NOMO-1 treated with DMSO at 0.1 percent for 48 hours (cell line): ENCODE measurements at regions not wholly inside any gene's neighbourhood (a gene's known extent, or its start where the extent isn't known, plus 50 kb on each side); places are given as distances from the start of the nearest gene placed in this dataset.

ENCODE experiments used
- DNase-seq: peaks from one replicate; lab custom pipeline; 2025; ENCODE audit not compliant: unreplicated experiment; lab: John Stamatoyannopoulos, UW

DNA sequence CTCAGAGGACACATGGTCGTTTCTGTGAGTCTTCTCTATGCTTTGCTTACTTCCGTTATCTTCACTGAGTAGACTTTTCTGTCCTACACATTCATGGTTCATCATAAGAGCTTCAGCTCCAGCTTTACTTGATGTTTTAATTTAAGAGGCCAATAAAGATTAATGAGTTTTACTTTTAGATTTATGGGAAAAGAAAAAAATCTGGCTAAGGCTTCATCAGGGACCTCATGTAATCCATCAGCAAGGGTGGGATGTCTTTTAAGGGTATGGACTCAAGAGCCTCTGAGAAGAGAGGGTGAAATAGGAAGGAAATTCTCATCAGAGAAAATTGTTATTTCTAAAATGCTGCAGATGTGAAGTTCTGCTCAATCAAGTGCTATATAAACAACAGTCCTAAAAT, 963.0 kb upstream of the RAG2 start:
- DNase-seq: no peak

DNA sequence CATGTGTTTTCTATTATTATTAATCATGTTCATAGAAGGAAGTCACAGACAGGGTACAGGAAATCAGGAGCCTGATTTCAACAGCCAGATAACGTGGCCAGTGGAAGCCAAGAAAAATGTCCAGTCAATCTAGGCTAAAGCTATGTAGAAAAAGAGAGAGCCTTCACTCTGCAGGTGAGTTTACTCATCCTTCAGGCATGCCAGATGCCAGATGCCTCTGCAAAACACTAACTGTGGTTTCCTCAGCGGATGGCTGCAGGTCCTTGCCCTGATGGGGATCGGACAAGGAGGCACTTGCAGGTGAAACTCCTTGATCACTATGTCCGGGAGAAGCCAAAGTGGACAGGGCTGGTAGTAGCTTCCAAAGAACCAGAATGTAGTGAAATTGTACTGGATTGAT, 962.3 kb upstream of the RAG2 start:
- no peak for DNase-seq

DNA sequence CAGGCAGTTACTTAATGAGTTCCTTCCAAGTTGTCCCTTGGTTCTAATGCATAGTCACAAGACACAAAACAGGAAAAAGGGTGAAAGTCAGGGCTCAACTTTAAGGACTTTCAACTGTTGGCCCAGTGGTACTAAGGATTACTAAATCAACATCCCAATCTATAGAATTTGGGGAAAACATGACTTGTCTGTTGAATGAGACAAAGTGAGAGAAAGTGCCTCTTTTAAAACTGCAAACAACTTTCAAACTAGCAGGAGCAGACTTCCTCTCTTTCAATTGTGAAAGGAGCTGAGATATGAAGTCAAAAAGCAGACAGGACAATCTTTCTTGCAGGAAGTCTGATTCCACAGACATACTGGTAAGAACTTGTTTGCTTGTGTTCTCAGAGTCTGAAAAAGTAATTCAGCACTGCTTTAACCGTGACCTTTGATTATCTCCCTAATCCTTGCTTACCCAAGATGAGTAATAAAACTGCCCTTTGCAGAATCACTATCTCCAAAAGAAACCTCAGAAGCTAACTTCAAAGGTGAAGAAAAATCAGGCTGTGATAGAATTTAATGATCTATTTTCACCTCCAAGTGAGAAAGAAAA, 960.7 kb upstream of the RAG2 start:
- peak; percentile 13 for DNase-seq

DNA sequence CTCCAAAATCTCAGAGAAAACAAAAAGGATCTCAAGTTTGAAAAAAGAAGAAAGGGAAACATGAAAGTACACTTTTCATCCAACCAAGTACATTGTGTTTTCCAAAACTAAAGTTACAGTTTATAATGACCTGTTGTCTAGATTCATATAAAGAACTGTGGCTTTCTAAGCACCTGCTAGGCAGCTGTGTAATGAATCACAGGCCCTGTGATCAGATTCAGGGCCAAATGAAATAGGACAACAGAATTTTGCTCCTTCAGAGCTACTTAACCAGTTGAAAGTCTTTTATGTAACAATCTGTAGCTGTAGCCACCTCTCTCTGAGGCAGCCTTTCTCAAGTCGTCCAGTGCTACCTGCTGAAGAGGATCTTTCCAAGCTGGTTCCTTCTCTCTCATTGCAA, 960.0 kb upstream of the RAG2 start:
- no peak for DNase-seq

DNA sequence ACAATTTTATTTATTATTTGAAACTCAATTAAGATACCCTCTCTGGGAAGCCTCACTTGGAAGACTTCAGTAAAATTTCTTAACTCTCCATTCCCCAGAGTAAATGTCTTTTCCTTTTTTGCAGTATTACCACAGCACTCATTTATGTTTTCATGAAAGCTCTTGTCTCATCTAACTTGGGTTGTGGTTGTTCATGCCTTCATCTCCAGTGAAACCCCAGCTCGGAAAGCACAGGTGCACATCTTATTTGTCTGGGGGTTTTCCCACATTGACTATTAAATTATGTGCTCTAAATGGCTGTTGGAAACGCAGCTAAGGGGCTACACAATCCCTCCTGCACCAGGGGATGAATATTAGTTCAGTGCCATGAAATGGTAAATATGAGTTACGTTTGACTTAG, 954.2 kb upstream of the RAG2 start:
- no peak for DNase-seq

DNA sequence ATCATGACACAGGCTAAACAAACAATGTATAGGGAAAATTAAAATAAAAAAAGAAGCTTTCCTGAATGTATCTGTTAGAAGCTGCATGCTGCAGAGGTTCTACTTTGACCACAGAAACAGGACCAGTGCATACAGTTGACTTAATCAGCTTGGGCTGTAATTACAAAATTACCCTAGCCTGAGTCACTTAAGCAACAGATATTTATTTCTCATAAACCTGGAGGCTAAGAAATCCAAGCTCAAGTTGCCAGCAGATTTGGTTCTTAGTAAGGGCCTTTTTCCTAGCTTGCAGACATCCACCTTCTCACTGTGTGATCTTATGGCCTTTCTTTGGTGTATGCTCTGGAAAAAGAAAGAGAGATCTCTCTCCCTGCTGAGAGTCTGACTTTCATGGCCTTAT, 946.5 kb upstream of the RAG2 start:
- no peak for DNase-seq

DNA sequence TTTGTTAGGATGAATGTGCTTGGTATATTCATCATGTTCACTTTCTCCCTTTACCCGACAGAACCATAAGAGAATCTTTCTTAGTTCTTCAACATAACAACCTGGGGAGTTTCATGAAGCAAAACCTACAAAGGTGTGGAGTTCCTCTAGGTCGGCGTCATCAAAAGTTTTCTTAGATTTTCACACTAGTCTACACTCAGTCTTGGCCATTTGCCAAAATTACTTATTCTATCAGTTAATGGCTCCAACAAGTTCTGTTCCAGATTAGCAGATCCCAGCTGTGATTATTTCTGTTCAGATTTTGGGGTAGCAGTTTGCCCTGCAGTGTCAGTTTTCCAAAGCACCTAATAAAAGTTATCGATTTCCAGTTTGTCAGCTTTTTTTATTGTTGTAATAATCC, 935.8 kb upstream of the RAG2 start:
- DNase-seq: no peak

DNA sequence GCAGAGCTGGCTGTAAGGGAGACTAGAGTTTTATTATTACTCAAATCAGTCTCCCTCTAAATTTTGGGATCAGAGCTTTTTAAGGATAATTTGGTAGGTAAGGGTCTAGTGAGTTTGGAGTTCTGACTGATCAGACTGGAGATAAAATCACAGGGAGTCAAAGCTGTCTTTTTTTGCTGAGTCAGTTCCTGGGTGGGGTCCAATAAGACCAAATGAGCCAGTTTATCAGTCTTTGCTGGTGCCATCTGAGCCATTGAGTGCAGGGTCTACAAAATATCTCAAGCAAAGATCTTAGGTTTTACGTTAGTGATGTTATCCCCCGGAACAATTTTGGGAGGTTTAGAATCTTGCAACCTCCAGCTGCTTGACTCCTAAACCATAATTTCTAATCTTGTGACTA, 935.1 kb upstream of the RAG2 start:
- DNase-seq: no peak

DNA sequence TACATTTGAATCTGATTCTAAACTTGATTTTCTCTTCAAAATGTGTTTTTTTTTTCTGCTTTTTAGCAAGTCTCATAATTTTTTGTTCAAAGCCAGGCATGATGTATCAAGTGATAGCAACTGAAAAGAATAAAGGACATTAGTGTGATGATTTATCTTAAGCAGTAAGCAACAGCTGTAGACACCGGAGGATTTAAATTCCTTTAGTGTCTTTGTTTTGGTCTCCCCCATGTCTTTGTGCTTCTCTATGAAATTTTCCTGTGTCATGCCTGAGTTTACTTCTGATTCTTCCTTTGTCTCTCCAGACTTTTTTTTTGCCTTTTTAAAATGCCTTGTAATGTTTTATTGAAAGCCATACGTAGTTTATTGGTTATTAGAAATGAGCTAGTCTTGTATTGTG, 934.2 kb upstream of the RAG2 start:
- no peak for DNase-seq

DNA sequence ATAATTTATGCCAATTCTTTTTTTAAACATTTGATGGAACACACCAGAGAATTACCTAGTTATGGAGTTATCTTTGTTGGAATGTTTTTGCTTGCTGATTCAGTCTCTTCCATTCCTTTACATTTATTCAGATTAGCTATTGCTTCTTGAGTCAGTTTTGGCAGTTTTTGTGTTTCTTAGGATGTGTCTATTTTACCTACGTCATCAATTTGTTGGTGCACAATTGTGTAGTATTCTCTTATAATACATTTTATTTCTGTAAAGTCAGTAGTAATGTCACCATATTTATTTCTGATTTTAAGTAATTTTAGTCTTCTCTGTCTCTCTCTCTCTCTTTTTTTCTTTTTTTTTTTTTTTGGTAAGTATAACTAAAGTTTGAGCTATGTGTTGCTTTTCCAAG, 929.5 kb upstream of the RAG2 start:
- DNase-seq: no peak

DNA sequence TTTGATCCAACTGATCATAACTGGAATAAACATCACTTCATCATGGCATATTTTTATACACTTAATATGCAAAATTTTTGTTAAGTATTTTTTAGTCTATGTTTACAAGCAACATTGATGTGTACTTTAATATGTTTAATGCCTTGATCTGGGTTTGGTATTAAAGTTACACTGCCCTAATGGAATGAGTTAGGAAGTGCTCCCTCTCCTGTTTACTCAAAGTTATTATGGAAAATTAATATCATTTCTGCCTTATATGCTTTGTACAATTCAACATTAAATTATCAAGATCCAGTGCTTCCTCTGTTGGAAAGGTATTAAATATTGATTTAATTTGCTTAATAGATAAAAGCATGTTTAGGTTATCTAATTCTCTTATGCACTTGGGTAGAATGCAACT, 927.3 kb upstream of the RAG2 start:
- DNase-seq: no peak

DNA sequence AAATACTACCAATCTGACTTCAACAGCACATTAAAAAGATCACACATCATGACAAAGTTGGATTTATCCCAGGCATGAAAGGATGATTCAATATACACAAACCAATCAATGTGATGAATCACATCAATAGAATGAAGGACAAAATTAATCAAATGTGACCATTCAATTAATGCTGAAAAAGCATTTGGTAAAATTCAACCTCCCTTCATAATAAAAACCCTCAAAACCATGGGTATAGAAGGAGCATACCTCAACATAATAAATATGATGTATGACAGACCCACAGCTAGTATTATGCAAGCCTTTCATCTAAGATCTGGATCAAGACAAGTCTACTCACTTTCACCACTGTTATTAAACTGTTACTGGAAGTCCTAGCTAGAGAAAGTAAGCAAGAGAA, 921.7 kb upstream of the RAG2 start:
- DNase-seq: no peak

DNA sequence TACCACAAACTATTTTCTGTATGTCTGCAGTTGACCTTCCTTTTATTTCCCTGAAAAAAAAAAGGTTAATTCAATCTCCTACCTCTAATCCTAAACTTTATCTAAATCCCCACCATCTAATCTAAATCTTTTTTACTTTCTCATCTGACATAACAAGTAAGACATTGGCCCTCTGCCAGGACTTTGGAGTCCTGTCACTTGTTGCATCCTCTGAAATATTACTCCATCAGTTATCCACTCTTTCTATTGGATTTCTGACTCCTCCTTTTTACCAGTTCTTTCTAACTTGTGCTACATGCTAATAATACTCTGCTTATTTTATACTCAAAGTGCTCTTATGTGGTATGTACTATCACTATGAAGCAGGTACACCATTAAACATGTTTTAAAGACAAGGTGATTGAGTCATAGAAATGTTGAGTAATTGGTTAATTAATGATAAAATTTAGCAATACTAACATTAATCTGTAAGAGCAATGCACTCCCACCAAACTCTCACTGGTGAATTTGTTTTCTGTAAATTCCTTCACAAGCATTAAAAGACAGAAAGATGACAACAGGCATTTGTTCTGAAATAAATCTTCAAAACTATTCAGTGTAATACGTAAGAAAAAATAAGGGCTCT, 914.2 kb upstream of the RAG2 start:
- no peak for DNase-seq

DNA sequence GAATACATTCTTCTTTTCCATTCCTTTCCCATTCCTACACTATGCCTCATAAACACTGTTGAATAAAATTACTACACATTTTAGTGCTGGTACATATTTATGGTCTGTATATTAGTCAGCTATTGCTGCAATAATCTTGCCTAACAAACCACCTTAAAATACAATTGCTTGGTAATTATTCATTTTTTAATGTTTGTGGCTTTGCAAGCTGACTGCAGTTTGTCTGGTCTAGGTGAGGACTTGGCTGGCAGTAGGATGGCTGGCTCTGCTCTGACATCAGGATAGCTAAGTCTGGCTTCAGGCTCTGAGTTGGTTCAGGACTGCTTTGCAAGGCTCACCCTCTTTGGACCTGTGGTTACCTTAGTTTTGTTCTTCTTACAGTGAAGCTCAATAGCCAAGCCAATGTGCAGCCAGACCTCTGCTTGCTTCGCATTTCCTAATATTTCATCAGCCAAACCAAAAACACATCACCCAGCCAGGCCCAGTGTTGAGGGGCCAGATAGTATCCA, 913.4 kb upstream of the RAG2 start:
- DNase-seq: peak; percentile 85

DNA sequence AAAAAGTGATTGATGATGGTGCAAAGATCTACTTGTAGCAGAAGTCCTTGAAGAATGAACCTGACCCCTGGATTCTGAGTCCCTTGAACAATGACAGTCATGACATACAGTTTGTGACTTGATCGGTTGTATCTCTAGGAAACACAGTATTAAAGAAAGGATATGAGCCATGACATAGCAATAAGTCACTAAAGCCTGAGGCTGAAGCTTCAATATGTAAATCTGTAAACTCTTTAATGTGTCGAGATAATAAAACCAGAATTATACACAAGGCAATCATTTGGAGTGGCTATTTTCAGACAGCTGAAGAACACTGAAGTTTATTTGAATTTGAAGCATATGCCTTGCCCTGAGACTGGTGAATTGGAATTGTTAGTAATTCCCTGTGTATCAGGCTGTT, 911.5 kb upstream of the RAG2 start:
- no peak for DNase-seq

DNA sequence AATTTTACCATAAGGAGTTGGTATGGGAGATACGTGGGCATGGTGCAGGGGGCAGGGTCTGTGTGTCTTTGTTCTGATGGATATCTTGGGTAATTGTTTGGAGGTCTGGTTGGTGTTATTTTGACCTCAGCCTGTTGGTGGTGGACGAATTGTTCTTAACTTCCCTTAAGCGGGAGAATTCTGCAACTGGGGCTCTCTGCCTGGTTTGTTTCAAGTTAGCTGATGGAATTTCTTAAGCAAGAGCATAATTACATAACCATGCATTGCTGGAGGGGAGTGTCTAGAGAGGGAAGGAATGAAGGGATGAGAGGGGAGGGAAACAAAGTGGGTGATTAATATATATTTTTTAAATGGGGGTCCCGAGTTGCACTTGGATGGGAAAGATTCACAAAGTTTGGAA, 908.5 kb upstream of the RAG2 start:
- DNase-seq: peak; percentile 54

DNA sequence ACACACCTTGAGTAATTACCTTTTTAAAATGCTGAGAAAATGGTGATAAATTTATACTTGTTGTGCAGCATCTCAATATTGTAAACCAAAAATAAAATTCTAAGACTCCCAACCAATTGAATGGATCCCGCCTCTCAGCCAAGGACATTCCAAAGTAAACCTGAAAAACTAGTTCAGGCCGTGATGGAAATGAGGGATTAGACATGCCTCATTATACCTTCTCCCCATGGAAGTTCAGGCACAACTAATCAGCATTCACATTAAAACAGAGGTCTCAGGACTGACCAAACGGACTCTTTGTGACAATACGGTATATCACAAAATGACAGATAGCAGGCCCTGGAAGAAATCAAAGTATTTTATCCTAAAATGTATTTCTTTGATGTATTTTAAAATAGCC, 907.4 kb upstream of the RAG2 start:
- DNase-seq: no peak

DNA sequence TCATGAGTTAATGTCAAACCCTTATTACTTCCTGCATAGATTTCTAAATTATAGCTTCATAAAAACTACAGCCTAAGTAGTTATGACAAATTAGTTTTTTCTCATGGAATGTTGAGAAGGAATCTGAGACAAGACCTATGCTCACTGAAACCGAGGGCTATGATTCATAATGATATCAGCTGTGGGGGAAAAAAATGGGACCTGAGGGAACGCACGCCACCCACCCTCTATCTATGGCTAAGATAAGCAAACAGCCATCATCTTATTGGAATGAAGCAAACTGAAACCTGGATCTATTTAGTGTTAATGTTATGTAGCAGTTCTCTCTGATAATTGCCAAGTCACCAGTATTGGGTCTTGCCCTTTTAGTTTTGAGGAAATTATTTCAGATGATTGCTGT, 906.9 kb upstream of the RAG2 start:
- DNase-seq: no peak

DNA sequence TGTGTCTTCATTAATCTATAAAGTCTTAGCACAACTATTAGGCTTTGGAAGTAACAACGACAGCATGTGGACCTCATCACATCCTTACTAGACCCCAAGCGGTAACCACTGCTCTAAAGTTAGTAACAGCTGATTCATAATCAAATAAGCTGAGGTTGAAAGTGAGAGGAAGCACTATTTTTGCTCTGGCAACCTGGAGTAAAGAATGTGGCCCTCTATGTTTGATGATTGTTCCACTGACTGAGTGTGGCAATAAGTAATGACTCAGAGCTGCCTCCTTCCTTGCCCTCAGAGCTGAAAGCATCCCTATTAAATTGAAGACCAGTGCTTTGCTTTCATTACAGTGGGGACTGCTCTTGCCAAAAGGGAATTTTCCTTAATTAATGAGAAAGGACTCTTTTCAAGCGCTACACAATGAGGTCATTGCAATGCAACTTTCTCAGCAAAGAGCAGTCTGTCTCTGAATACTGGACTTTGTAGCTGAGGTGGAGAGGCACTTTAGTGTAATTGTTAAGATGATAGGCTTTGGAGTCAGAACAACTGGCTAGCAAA, 906.1 kb upstream of the RAG2 start:
- DNase-seq: peak; percentile 93

DNA sequence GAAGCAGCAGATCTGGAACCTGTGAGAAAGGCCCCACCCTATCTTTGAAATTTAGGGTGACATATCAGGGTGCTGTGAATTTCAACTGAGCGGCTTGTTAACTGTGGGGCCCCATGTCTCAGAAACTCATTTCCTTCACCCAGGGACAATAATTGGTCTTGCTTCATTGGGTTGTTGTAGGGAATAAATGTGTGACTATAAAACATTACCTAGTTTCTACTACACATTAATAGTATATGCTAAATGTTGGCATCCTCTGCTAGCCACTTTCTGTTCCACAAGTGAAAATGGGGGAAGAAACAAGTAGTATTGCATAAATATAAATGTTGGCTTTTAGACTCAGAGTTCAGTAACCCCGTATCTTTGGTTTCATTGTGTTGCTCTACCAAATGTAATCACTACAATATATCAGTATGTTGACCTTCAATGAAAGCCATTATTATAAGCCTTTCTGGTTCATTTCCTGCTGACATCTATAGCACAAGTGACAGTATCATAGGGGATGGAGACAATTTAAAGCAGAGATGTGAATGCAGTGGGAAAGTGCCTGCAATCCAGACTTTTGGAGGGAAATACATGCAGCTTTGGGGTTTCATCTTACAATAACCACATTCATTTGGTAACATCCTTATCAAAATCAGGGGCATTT, 905.5 kb upstream of the RAG2 start:
- DNase-seq: peak; percentile 40

DNA sequence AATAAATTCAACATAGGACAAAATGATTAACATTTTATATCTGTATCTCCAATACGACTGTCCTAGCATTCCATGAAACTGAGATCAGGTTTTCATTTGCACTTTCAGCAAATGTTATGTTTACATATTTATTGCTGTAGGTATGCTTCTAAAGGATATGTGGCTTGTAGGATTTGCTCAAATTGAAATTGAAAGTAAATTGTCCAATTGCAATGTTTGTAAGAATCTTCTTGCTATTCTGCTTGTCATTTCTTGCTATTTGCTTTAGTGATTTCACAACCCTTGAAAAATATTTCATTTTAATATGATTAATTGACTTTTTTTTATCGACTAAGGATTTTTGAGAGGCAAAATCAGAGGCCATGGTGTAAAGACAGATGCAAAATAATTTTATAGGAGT, 904.2 kb upstream of the RAG2 start:
- DNase-seq: no peak

DNA sequence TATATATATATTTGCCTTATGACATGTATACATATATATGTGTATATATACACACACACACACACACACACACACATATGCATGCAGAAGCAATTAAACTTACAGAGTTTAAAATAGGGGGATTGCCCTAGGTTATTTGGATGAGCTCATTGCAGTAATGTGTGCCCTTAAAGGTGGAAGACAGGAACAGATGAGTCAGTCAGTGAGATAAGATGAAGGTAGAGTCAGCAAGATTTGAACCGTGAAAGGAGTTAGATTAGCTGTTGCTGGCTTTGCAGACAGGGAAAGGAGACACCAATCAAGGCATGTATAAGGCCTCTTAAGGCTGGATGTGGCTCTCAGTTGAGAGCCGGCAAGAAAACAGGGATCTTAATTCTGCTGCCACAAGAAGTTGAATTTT, 902.4 kb upstream of the RAG2 start:
- DNase-seq: no peak
